Adrenal gland (tissue), 5 donors: ENCODE measurements at regions not wholly inside any gene's neighbourhood (a gene's known extent, or its start where the extent isn't known, plus 50 kb on each side); places are given as distances from the start of the nearest gene placed in this dataset.
"Not testable (repeated sequence)": the region's sequence is repeated elsewhere in the genome, so short reads cannot be mapped to it uniquely, and the experiment has no call there.

Experiments
- CTCF ChIP-seq, 6 experiments: fragments of 450-650 bp in 4 of 6; fragments of 200-600 bp in 2 of 6; sonication (generic) in 1 of 6; IDR thresholded peaks; 1 replicate in 5 of 6; 2 replicates in 1 of 6; pipeline versions ENCODE4 v1.5.1 to v1.8.0; 2016 to 2021; ENCODE audit warnings: antibody characterized with exemption in 6 of 6, mild to moderate bottlenecking in 2 of 6, moderate library complexity in 1 of 6
- POLR2A ChIP-seq, 2 donors: fragments of 450-650 bp; IDR thresholded peaks; one replicate each; pipeline ENCODE4 v1.6.1; 2017; ENCODE audit warnings: antibody characterized with exemption in 2 of 2, mild to moderate bottlenecking in 2 of 2, moderate library complexity in 1 of 2
- donor health status: DM: no; HTN: no; CAD: no.

DNA sequence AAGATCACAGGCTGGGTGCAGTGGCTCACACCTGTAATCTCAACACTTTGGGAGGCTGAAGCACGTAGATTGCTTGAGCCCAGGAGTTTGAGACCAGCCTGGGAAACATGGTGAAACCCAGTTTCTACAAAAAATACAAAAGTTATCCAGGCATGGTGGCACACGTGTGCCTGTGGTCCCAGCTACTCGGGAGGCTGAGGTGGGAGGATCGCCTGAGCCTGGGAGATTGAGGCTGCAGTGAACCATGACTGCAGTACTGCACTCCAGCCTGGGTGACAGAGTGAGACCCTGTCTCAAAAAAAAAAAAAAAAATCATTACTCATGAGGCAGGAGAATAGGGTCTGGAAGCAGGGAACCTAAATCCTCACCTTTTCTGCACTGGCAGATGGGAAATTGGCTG lies 79.1 kb upstream of the CLDN5 start:
- TF ChIP-seq POLR2A, CTCF (IDR thresholded peaks at IDR 0.05): not testable (repeated sequence)
